Neuronal stem cell (in vitro differentiated cells): ENCODE measurements at regions not wholly inside any gene's neighbourhood (a gene's known extent, or its start where the extent isn't known, plus 50 kb on each side); places are given as distances from the start of the nearest gene placed in this dataset.

Experiments
- DNase-seq: peaks from one replicate; pipeline ENCODE4 v3.0.0-alpha.2; 2013; ENCODE audit warnings: low spot score
- H2AFZ ChIP-seq: one replicate; pipeline ENCODE4 v1.6.1; 2013; ENCODE audit warnings: mild to moderate bottlenecking, low read length, inconsistent platforms
- H2AK5ac ChIP-seq: 2 replicates; pipeline ENCODE4 v1.6.1; 2013; ENCODE audit warnings: low read depth, mild to moderate bottlenecking, inconsistent platforms, low read length, moderate library complexity, mixed read lengths
- H2BK120ac ChIP-seq: 2 replicates; pipeline ENCODE4 v1.6.1; 2013; ENCODE audit warnings: low read depth, mild to moderate bottlenecking, inconsistent platforms, low read length, moderate library complexity, mixed read lengths
- H2BK12ac ChIP-seq: one replicate; pipeline ENCODE4 v1.6.1; 2013; ENCODE audit warnings: low read length, inconsistent platforms
- H2BK15ac ChIP-seq: 2 replicates; pipeline ENCODE4 v1.6.1; 2013; ENCODE audit warnings: mild to moderate bottlenecking, low read length, inconsistent platforms, mixed read lengths
- H2BK5ac ChIP-seq: one replicate; pipeline ENCODE4 v1.6.1; 2013; ENCODE audit warnings: inconsistent platforms, mild to moderate bottlenecking, low read length, moderate library complexity
- H3K14ac ChIP-seq: one replicate; pipeline ENCODE4 v1.6.1; 2013; ENCODE audit warnings: low read length, inconsistent platforms
- H3K18ac ChIP-seq: 2 replicates; pipeline ENCODE4 v1.6.1; 2013; ENCODE audit warnings: low read length, inconsistent platforms
- H3K23ac ChIP-seq: 2 replicates; pipeline ENCODE4 v1.6.1; 2013; ENCODE audit warnings: low read depth, mild to moderate bottlenecking, mixed read lengths, low read length, inconsistent platforms; ENCODE audit not compliant: poor library complexity
- H3K27ac ChIP-seq: replicated peaks from 3 replicates; pipeline ENCODE4 v1.5.1; 2013; ENCODE audit warnings: low read length, inconsistent platforms
- H3K27me3 ChIP-seq, 3 experiments: 2 replicates each; pipeline ENCODE4 v1.6.1; 2013; ENCODE audit warnings: low read length in 3 of 3, mild to moderate bottlenecking in 2 of 3, inconsistent platforms in 1 of 3, low read depth in 1 of 3, mixed read lengths in 1 of 3, moderate library complexity in 1 of 3; ENCODE audit not compliant: control insufficient read depth in 3 of 3, insufficient read depth in 3 of 3
- H3K36me3 ChIP-seq, 2 donors: replicated peaks in 1 of 2; 2 replicates each; pipeline ENCODE4 v1.6.1; 2013; ENCODE audit warnings: low read length in 2 of 2; ENCODE audit not compliant: control insufficient read depth in 2 of 2, insufficient read depth in 2 of 2
- H3K4ac ChIP-seq: 2 replicates; pipeline ENCODE4 v1.6.1; 2013; ENCODE audit warnings: inconsistent platforms, mild to moderate bottlenecking, low read length, moderate library complexity
- H3K4me1 ChIP-seq, 2 donors: 1 replicate in 1 of 2; 2 replicates in 1 of 2; pipeline ENCODE4 v1.6.1; 2013; ENCODE audit warnings: low read length in 2 of 2, low read depth in 1 of 2; ENCODE audit not compliant: control insufficient read depth in 2 of 2, insufficient read depth in 1 of 2
- H3K4me2 ChIP-seq: one replicate; pipeline ENCODE4 v1.6.1; 2013; ENCODE audit warnings: mild to moderate bottlenecking, low read length, inconsistent platforms; ENCODE audit not compliant: insufficient read depth, poor library complexity, severe bottlenecking
- H3K4me3 ChIP-seq, 2 donors: 2 replicates each; pipeline ENCODE4 v1.5.1; 2013; ENCODE audit warnings: low read length in 2 of 2, mild to moderate bottlenecking in 2 of 2, inconsistent platforms in 1 of 2, moderate library complexity in 1 of 2
- H3K79me1 ChIP-seq: one replicate; pipeline ENCODE4 v1.6.1; 2013; ENCODE audit warnings: low read depth, mild to moderate bottlenecking, inconsistent platforms, low read length, moderate library complexity
- H3K9ac ChIP-seq: one replicate; pipeline ENCODE4 v1.6.1; 2013; ENCODE audit warnings: mild to moderate bottlenecking, low read depth, low read length, inconsistent platforms; ENCODE audit not compliant: poor library complexity
- H3K9me3 ChIP-seq, 2 donors: replicated peaks in 1 of 2; 2 replicates each; pipeline versions ENCODE3 to v1.6.1; 2013; ENCODE audit warnings: low read length in 2 of 2, mild to moderate bottlenecking in 2 of 2, inconsistent platforms in 1 of 2, low read depth in 1 of 2, mixed read lengths in 1 of 2, moderate library complexity in 1 of 2; ENCODE audit not compliant: control insufficient read depth in 2 of 2, insufficient read depth in 1 of 2
- H4K8ac ChIP-seq: one replicate; pipeline ENCODE4 v1.6.1; 2013; ENCODE audit warnings: low read depth, mild to moderate bottlenecking, inconsistent platforms, low read length, moderate library complexity
- H4K91ac ChIP-seq: one replicate; pipeline ENCODE4 v1.6.1; 2013; ENCODE audit warnings: low read length, low read depth, mild to moderate bottlenecking, inconsistent platforms; ENCODE audit not compliant: poor library complexity
- WGBS, 2 donors: extraction: QIAGEN DNeasy Blood & Tissue Kit; methylation state at CpG; one replicate each; pipeline ENCODE4 v1.1.7; 2013; ENCODE audit warnings: missing lambda C conversion rate in 2 of 2, mixed read lengths in 1 of 2; ENCODE audit not compliant: insufficient read length in 2 of 2, insufficient replicate concordance in 1 of 2; ENCODE audit errors: extremely low coverage in 2 of 2; 5-methylcytosine and 5-hydroxymethylcytosine counted together

- no peak overlapping the region for H3K18ac ChIP-seq
- H3K27me3 ChIP-seq: no peaks in the 10 kb centered on the region
- no CpG with 5 or more reads among the region's 1 CpG for WGBS, 2 donors
Measured at GRCh38 chr4:32341342-32341741, 1621.2 kb downstream of the PCDH7 start.

GRCh38 chr4:32342054-32342453, 1621.9 kb downstream of the PCDH7 start:
- Histone ChIP-seq H3K18ac (no peak overlapping the region), H3K27ac (no peak overlapping the region), H2AFZ (no peak overlapping the region), H2BK5ac (no peak overlapping the region), H3K4me2 (no peak overlapping the region), H2BK15ac (no peak overlapping the region), H3K4me1 (no peaks in the 10 kb centered on the region), H2BK12ac (no peak overlapping the region), H3K9ac (no peak overlapping the region), H3K27me3 (no peaks in the 10 kb centered on the region), H3K4me3 (no peak overlapping the region), H4K8ac (no peak overlapping the region), H2AK5ac (no peak overlapping the region), H3K36me3 (no peaks in the 10 kb centered on the region), H2BK120ac (no peak overlapping the region), H3K23ac (no peak overlapping the region), H3K79me1 (no peaks in the 10 kb centered on the region), H3K14ac (no peak overlapping the region), H3K9me3 (no peaks in the 10 kb centered on the region), H3K4ac (no peak overlapping the region), H4K91ac (no peak overlapping the region)
- DNase-seq: no peak

More at GRCh38 chr4:32341342-32341741, 1621.2 kb downstream of the PCDH7 start:
- no peak overlapping the region for H4K91ac ChIP-seq
- no peak overlapping the region for H2BK120ac ChIP-seq
- no peak overlapping the region for H2BK15ac ChIP-seq
- no peak overlapping the region for H3K4me2 ChIP-seq
- no peak for DNase-seq
- H3K79me1 ChIP-seq: no peaks in the 10 kb centered on the region
- H3K4me3 ChIP-seq: no peak overlapping the region
- H2AK5ac ChIP-seq: no peak overlapping the region
- no peaks in the 10 kb centered on the region for H3K36me3 ChIP-seq
- H3K4me1 ChIP-seq: no peaks in the 10 kb centered on the region
- H4K8ac ChIP-seq: no peak overlapping the region
- no peak overlapping the region for H3K23ac ChIP-seq
- H2BK5ac ChIP-seq: no peak overlapping the region
- H3K9me3 ChIP-seq: no peaks in the 10 kb centered on the region
- H3K9ac ChIP-seq: no peak overlapping the region
- no peak overlapping the region for H3K4ac ChIP-seq
- no peak overlapping the region for H3K14ac ChIP-seq
- H3K27ac ChIP-seq: no peak overlapping the region
- H2AFZ ChIP-seq: no peak overlapping the region
- no peak overlapping the region for H2BK12ac ChIP-seq

GRCh38 chr4:32349026-32349425, 1628.9 kb downstream of the PCDH7 start:
- H3K4me1 ChIP-seq: no peaks in the 10 kb centered on the region
- H2AK5ac ChIP-seq: no peak overlapping the region
- no peak overlapping the region for H4K91ac ChIP-seq
- H3K27ac ChIP-seq: no peak overlapping the region
- H3K23ac ChIP-seq: no peak overlapping the region
- H2BK5ac ChIP-seq: no peak overlapping the region
- no peak overlapping the region for H4K8ac ChIP-seq
- no CpG with 5 or more reads among the region's 4 CpGs for WGBS, 2 donors
- no peaks in the 10 kb centered on the region for H3K79me1 ChIP-seq
- H3K9ac ChIP-seq: no peak overlapping the region
- H3K4me2 ChIP-seq: no peak overlapping the region
- no peaks in the 10 kb centered on the region for H3K36me3 ChIP-seq
- no peaks in the 10 kb centered on the region for H3K27me3 ChIP-seq
- no peak overlapping the region for H3K4me3 ChIP-seq
- no peak overlapping the region for H2BK120ac ChIP-seq
- H3K9me3 ChIP-seq: no peaks in the 10 kb centered on the region
- H2BK15ac ChIP-seq: no peak overlapping the region
- no peak for DNase-seq
- no peak overlapping the region for H2AFZ ChIP-seq
- H3K4ac ChIP-seq: no peak overlapping the region
- no peak overlapping the region for H2BK12ac ChIP-seq
- H3K18ac ChIP-seq: no peak overlapping the region
- no peak overlapping the region for H3K14ac ChIP-seq

- Histone ChIP-seq H3K18ac (no peak overlapping the region), H3K4me3 (no peak overlapping the region), H2BK5ac (no peak overlapping the region), H3K4me2 (no peak overlapping the region), H2AFZ (no peak overlapping the region), H3K4me1 (no peaks in the 10 kb centered on the region), H2BK15ac (no peak overlapping the region), H2AK5ac (no peak overlapping the region), H3K36me3 (no peaks in the 10 kb centered on the region), H2BK12ac (no peak overlapping the region), H2BK120ac (no peak overlapping the region), H3K9me3 (no peaks in the 10 kb centered on the region), H4K91ac (no peak overlapping the region), H3K79me1 (no peaks in the 10 kb centered on the region), H3K4ac (no peak overlapping the region), H3K14ac (no peak overlapping the region), H3K23ac (no peak overlapping the region), H3K27ac (no peak overlapping the region), H4K8ac (no peak overlapping the region), H3K9ac (no peak overlapping the region), H3K27me3 (no peaks in the 10 kb centered on the region)
- DNase-seq: no peak
- WGBS, 2 donors: no CpG with 5 or more reads among the region's 2 CpGs
Measured at GRCh38 chr4:32374206-32374605, 1654.0 kb downstream of the PCDH7 start.
